ENCODE measurements at regions not wholly inside any gene's neighbourhood (a gene's known extent, or its start where the extent isn't known, plus 50 kb on each side); places are given as distances from the start of the nearest gene placed in this dataset.

DNA sequence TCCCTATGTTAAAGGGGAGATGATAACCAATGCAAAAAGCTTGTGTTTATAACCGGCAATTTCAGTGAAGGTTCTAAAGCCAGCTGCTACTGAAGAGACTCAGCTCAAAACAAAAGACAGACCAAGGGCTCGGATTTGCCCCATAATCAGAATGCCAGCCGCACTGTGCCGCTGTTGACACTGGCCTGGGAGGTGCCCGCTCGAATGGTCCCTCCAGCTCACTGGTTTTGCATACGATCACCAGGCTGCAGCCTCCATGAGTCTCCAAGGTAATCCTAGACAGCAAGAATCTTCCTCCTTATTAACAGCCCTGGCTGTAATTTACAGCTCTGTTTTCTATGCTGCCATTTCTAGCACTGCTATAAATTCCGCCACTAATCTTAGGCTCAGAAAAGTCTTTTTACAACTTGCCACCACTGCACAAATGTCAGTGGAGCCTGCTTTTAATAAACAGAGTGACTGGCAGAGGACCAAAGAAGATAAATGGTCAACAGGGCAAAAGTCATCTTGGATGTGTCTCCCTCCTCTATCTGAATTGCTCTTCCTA lies 155.7 kb upstream of the SH3BP4 start:
- Histone ChIP-seq H3K27me3 (ENCODE audit: insufficient read depth, low read depth, low read length) (no peaks in the 10 kb centered on the region), H3K9me2 (ENCODE audit: insufficient read depth, low read length) (no peaks in the 10 kb centered on the region), H3K36me3 (ENCODE audit: insufficient read depth, low read length) (no peaks in the 10 kb centered on the region), H3F3A (ENCODE audit: insufficient read depth, low read length, poor library complexity, severe bottlenecking) (peaks cover 3% of the 10 kb centered on the region), H3K4me2 (ENCODE audit: low read length) (no peak overlapping the region), H4K20me1 (ENCODE audit: insufficient read depth) (no peaks in the 10 kb centered on the region), H3K9ac (ENCODE audit: low read length) (no peak overlapping the region), H3K27ac (ENCODE audit: low read length) (no peak overlapping the region), H3K79me2 (replicated peaks; ENCODE audit: insufficient read depth, low read length) (no peaks in the 10 kb centered on the region), H2AFZ (ENCODE audit: low read depth, low read length) (no peak overlapping the region), H3K4me3 (ENCODE audit: low read length) (no peak overlapping the region), H3K9me3 (ENCODE audit: low read length) (no peaks in the 10 kb centered on the region)
- TF ChIP-seq EZH2 (IDR thresholded peaks at IDR 0.05; ENCODE audit: borderline replicate concordance, insufficient read depth, low read length, poor library complexity, severe bottlenecking) (no peak), MXI1 (conservative IDR thresholded peaks at IDR 0.05; ENCODE audit: poor library complexity, severe bottlenecking) (no peak), RAD21 (conservative IDR thresholded peaks at IDR 0.05) (no peak), REST (IDR thresholded peaks at IDR 0.05; ENCODE audit: borderline replicate concordance) (no peak), SMC3 (conservative IDR thresholded peaks at IDR 0.05; ENCODE audit: poor library complexity) (no peak)

DNA sequence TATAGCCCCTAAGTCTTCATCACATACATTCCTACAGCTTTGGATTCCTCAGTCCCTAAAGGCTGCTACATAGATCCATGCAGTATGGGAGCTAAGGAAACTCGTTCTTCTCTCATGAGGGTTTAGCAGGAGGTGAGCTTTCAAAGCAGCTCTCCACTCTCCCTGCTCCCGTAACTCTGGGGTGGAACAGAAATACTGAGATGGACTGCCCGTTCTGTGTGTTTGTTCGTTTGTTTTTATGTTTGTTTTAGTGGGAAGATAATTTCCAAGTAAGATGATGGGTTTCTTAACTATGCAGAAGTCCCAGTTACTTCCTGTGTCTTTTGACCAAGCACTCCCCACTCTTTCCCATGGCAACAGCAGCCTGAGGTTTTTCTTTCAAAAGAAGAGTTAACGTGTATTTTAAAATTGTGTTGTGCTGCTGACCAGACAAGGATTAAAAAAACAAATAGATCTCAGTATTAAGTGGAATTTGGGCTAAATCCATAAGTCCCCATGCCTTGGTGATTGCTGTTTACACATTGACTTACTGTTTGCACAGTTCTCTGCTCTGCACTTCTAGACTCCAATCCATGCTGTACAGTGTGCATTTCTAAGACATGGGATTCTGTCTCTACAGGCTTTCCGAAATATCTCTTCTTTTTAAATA lies 156.4 kb upstream of the SH3BP4 start:
- H3K9me3 ChIP-seq (ENCODE audit: low read length), result no peaks in the 10 kb centered on the region
- H3K4me2 ChIP-seq (ENCODE audit: low read length), result no peak overlapping the region
- H2AFZ ChIP-seq (ENCODE audit: low read depth, low read length), result no peak overlapping the region
- no peak overlapping the region for H3K27ac ChIP-seq (ENCODE audit: low read length)
- no peaks in the 10 kb centered on the region for H3K9me2 ChIP-seq (ENCODE audit: insufficient read depth, low read length)
- H3K4me3 ChIP-seq (ENCODE audit: low read length), result no peak overlapping the region
- no peaks in the 10 kb centered on the region for H3K79me2 ChIP-seq (replicated peaks; ENCODE audit: insufficient read depth, low read length)
- peaks cover 3% of the 10 kb centered on the region for H3F3A ChIP-seq (ENCODE audit: insufficient read depth, low read length, poor library complexity, severe bottlenecking)
- H3K36me3 ChIP-seq (ENCODE audit: insufficient read depth, low read length), result no peaks in the 10 kb centered on the region
- TF ChIP-seq POLR2AphosphoS5 (IDR thresholded peaks at IDR 0.05) (no peak), REST (IDR thresholded peaks at IDR 0.05; ENCODE audit: borderline replicate concordance) (no peak), EP300 (conservative IDR thresholded peaks at IDR 0.05; ENCODE audit: poor library complexity, severe bottlenecking) (no peak), MXI1 (conservative IDR thresholded peaks at IDR 0.05; ENCODE audit: poor library complexity, severe bottlenecking) (no peak), SMC3 (conservative IDR thresholded peaks at IDR 0.05; ENCODE audit: poor library complexity) (no peak)
- TF ChIP-seq, protein P1, sequence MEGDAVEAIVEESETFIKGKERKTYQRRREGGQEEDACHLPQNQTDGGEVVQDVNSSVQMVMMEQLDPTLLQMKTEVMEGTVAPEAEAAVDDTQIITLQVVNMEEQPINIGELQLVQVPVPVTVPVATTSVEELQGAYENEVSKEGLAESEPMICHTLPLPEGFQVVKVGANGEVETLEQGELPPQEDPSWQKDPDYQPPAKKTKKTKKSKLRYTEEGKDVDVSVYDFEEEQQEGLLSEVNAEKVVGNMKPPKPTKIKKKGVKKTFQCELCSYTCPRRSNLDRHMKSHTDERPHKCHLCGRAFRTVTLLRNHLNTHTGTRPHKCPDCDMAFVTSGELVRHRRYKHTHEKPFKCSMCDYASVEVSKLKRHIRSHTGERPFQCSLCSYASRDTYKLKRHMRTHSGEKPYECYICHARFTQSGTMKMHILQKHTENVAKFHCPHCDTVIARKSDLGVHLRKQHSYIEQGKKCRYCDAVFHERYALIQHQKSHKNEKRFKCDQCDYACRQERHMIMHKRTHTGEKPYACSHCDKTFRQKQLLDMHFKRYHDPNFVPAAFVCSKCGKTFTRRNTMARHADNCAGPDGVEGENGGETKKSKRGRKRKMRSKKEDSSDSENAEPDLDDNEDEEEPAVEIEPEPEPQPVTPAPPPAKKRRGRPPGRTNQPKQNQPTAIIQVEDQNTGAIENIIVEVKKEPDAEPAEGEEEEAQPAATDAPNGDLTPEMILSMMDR (IDR thresholded peaks at IDR 0.05; ENCODE audit: poor library complexity, severe bottlenecking), result no peak
- no peaks in the 10 kb centered on the region for H4K20me1 ChIP-seq (ENCODE audit: insufficient read depth)
- H3K9ac ChIP-seq (ENCODE audit: low read length), result no peak overlapping the region
- no peaks in the 10 kb centered on the region for H3K27me3 ChIP-seq (ENCODE audit: insufficient read depth, low read depth, low read length)
